ENCODE measurements at regions not wholly inside any gene's neighbourhood (a gene's known extent, or its start where the extent isn't known, plus 50 kb on each side); places are given as distances from the start of the nearest gene placed in this dataset.
"Not testable (repeated sequence)": the region's sequence is repeated elsewhere in the genome, so short reads cannot be mapped to it uniquely, and the experiment has no call there.

DNA sequence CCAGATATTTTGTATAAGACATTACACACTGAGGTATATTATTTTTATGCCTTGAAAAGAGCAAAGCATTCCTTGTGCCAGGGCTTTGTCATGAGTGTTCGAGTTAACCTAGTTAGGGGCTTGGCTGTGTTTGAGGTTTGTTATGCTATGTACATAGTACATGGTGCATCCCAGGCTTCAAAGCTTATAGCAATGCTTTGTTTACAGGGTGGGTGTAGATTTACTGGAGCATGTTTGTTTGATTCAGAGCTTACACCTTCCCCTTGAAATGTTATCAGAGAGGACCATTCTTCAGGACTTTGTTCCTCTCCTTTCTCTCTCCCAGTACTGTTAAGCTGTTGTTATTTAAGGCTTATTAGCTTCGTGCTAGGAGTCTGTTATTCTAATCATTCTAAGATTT, 738.7 kb upstream of the LRRTM4 start:
- H3K79me2 ChIP-seq (ENCODE audit: insufficient read depth, low read length), result no peaks in the 10 kb centered on the region
- no peaks in the 10 kb centered on the region for H3K9me2 ChIP-seq (replicated peaks; ENCODE audit: low read depth, low read length)
- no peak for TF ChIP-seq EZH2phosphoT487 (IDR thresholded peaks at IDR 0.05; ENCODE audit: borderline replicate concordance)
- TF ChIP-seq, protein P1, sequence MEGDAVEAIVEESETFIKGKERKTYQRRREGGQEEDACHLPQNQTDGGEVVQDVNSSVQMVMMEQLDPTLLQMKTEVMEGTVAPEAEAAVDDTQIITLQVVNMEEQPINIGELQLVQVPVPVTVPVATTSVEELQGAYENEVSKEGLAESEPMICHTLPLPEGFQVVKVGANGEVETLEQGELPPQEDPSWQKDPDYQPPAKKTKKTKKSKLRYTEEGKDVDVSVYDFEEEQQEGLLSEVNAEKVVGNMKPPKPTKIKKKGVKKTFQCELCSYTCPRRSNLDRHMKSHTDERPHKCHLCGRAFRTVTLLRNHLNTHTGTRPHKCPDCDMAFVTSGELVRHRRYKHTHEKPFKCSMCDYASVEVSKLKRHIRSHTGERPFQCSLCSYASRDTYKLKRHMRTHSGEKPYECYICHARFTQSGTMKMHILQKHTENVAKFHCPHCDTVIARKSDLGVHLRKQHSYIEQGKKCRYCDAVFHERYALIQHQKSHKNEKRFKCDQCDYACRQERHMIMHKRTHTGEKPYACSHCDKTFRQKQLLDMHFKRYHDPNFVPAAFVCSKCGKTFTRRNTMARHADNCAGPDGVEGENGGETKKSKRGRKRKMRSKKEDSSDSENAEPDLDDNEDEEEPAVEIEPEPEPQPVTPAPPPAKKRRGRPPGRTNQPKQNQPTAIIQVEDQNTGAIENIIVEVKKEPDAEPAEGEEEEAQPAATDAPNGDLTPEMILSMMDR (conservative IDR thresholded peaks at IDR 0.05; ENCODE audit: low read length), result no peak
- H3K4me3 ChIP-seq (ENCODE audit: low read length, poor library complexity, severe bottlenecking), result no peak overlapping the region
- H3K9ac ChIP-seq (ENCODE audit: low read depth, low read length, poor library complexity, severe bottlenecking), result no peak overlapping the region
- no peaks in the 10 kb centered on the region for H4K20me1 ChIP-seq (ENCODE audit: insufficient read depth, low read length, poor library complexity, severe bottlenecking)
- no peak overlapping the region for H2AFZ ChIP-seq (ENCODE audit: low read length)
- H3K9me3 ChIP-seq (ENCODE audit: insufficient read depth, low read depth, low read length), result no peaks in the 10 kb centered on the region
- H3K27me3 ChIP-seq (ENCODE audit: insufficient read depth, low read length, poor library complexity, severe bottlenecking), result no peaks in the 10 kb centered on the region
- no peaks in the 10 kb centered on the region for H3F3A ChIP-seq (ENCODE audit: low read depth)
- H3K4me2 ChIP-seq (ENCODE audit: low read depth, low read length, poor library complexity, severe bottlenecking), result no peak overlapping the region
- H3K4me1 ChIP-seq (ENCODE audit: insufficient read depth, low read length, poor library complexity, severe bottlenecking), result no peaks in the 10 kb centered on the region
- no peaks in the 10 kb centered on the region for H3K36me3 ChIP-seq (ENCODE audit: insufficient read depth, low read length)

GRCh38 chr2:78261454-78261853, 739.3 kb upstream of the LRRTM4 start:
- H3F3A ChIP-seq (ENCODE audit: low read depth), result no peaks in the 10 kb centered on the region
- no peaks in the 10 kb centered on the region for H3K27me3 ChIP-seq (ENCODE audit: insufficient read depth, low read length, poor library complexity, severe bottlenecking)
- no peaks in the 10 kb centered on the region for H3K9me2 ChIP-seq (replicated peaks; ENCODE audit: low read depth, low read length)
- no peak overlapping the region for H3K4me2 ChIP-seq (ENCODE audit: low read depth, low read length, poor library complexity, severe bottlenecking)
- H2AFZ ChIP-seq (ENCODE audit: low read length), result no peak overlapping the region
- H3K36me3 ChIP-seq (ENCODE audit: insufficient read depth, low read length), result no peaks in the 10 kb centered on the region
- H3K79me2 ChIP-seq (ENCODE audit: insufficient read depth, low read length), result no peaks in the 10 kb centered on the region
- no peaks in the 10 kb centered on the region for H3K4me1 ChIP-seq (ENCODE audit: insufficient read depth, low read length, poor library complexity, severe bottlenecking)
- TF ChIP-seq, protein P1 (conservative IDR thresholded peaks at IDR 0.05; ENCODE audit: low read length), result no peak
- TF ChIP-seq EZH2phosphoT487 (IDR thresholded peaks at IDR 0.05; ENCODE audit: borderline replicate concordance), result no peak
- H3K9me3 ChIP-seq (ENCODE audit: insufficient read depth, low read depth, low read length), result no peaks in the 10 kb centered on the region
- no peaks in the 10 kb centered on the region for H4K20me1 ChIP-seq (ENCODE audit: insufficient read depth, low read length, poor library complexity, severe bottlenecking)
- no peak overlapping the region for H3K9ac ChIP-seq (ENCODE audit: low read depth, low read length, poor library complexity, severe bottlenecking)
- H3K4me3 ChIP-seq (ENCODE audit: low read length, poor library complexity, severe bottlenecking), result no peak overlapping the region

GRCh38 chr2:78262089-78262488, 739.9 kb upstream of the LRRTM4 start:
- not testable (repeated sequence) for H3F3A ChIP-seq (ENCODE audit: low read depth); H2AFZ ChIP-seq (ENCODE audit: low read length); H3K9me3 ChIP-seq (ENCODE audit: insufficient read depth, low read depth, low read length); H4K20me1 ChIP-seq (ENCODE audit: insufficient read depth, low read length, poor library complexity, severe bottlenecking); H3K36me3 ChIP-seq (ENCODE audit: insufficient read depth, low read length); H3K9me2 ChIP-seq (replicated peaks; ENCODE audit: low read depth, low read length); H3K79me2 ChIP-seq (ENCODE audit: insufficient read depth, low read length); H3K4me3 ChIP-seq (ENCODE audit: low read length, poor library complexity, severe bottlenecking); H3K4me2 ChIP-seq (ENCODE audit: low read depth, low read length, poor library complexity, severe bottlenecking); H3K4me1 ChIP-seq (ENCODE audit: insufficient read depth, low read length, poor library complexity, severe bottlenecking); H3K27me3 ChIP-seq (ENCODE audit: insufficient read depth, low read length, poor library complexity, severe bottlenecking); H3K9ac ChIP-seq (ENCODE audit: low read depth, low read length, poor library complexity, severe bottlenecking)

DNA sequence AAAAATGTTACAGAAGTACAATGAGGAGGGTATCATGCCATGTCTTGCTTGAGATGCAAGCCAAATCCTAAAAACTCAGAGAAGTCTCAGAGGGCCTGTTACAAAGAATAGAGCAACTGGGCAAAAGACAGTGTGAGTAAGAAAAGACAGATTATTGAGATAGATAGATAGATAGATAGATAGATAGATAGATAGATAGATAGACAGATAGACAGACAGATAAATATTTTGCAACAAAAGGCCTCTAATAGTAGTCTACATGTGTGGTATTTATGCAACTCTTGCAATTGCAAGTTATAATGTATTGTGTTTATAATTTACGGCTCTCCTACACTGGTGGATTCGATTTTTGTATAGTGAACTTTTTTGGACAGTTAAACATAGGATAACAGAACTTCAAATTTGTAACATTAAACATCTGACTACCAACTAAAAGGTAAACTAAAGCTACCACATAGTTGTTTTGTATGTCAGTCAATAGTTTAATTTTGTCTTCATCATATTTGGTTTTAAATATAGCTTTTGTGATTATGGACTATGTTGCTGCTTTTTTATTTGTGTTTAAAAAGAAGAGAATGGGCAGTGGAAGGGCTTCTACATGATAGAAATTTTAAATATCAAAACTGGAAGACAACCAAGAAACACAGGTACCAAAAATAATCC, 740.7 kb upstream of the LRRTM4 start:
- no peaks in the 10 kb centered on the region for H3K4me1 ChIP-seq (ENCODE audit: insufficient read depth, low read length, poor library complexity, severe bottlenecking)

More for the DNA sequence above, 740.7 kb upstream of the LRRTM4 start:
- H3K4me3 ChIP-seq (ENCODE audit: low read length, poor library complexity, severe bottlenecking), result no peak overlapping the region
- no peaks in the 10 kb centered on the region for H3K9me3 ChIP-seq (ENCODE audit: insufficient read depth, low read depth, low read length)
- no peaks in the 10 kb centered on the region for H4K20me1 ChIP-seq (ENCODE audit: insufficient read depth, low read length, poor library complexity, severe bottlenecking)
- H3K27me3 ChIP-seq (ENCODE audit: insufficient read depth, low read length, poor library complexity, severe bottlenecking), result no peaks in the 10 kb centered on the region
- H3K9ac ChIP-seq (ENCODE audit: low read depth, low read length, poor library complexity, severe bottlenecking), result no peak overlapping the region
- H3K9me2 ChIP-seq (replicated peaks; ENCODE audit: low read depth, low read length), result no peaks in the 10 kb centered on the region
- H3K79me2 ChIP-seq (ENCODE audit: insufficient read depth, low read length), result no peaks in the 10 kb centered on the region
- no peak overlapping the region for H2AFZ ChIP-seq (ENCODE audit: low read length)
- TF ChIP-seq EZH2phosphoT487 (IDR thresholded peaks at IDR 0.05; ENCODE audit: borderline replicate concordance), result no peak
- TF ChIP-seq, protein P1 (conservative IDR thresholded peaks at IDR 0.05; ENCODE audit: low read length), result no peak
- H3K36me3 ChIP-seq (ENCODE audit: insufficient read depth, low read length), result no peaks in the 10 kb centered on the region
- no peak overlapping the region for H3K4me2 ChIP-seq (ENCODE audit: low read depth, low read length, poor library complexity, severe bottlenecking)
- no peaks in the 10 kb centered on the region for H3F3A ChIP-seq (ENCODE audit: low read depth)

Data from Loucy (cell line).